HCT116 (cell line): ENCODE measurements at regions not wholly inside any gene's neighbourhood (a gene's known extent, or its start where the extent isn't known, plus 50 kb on each side); places are given as distances from the start of the nearest gene placed in this dataset.

ENCODE experiments used
- ATAC-seq: fragments of 200-7000 bp; cut with Tn5 transposase; 2 replicates; pipeline ENCODE4 v1.9.1; 2020; ENCODE audit warnings: mild to moderate bottlenecking, moderate library complexity
- BruUV-seq: library from RNA; stranded (reverse); fragments of 400-500 nt; replicated peaks from 2 replicates; lab custom pipeline; 2021; lab: Mats Ljungman, UMichigan
- CTCF ChIA-PET: fragments of 300-600 bp; sonication (Branson Sonifier 250); formaldehyde crosslinking; loops from one replicate; lab custom pipeline; 2021; ENCODE audit warnings: antibody characterized with exemption; lab: Charles Lee
- POLR2A ChIA-PET: fragments of 300-600, 350-600 bp; sonication (Branson Sonifier 250); formaldehyde crosslinking; loops from one replicate; lab custom pipeline; 2021; ENCODE audit warnings: antibody characterized with exemption; lab: Charles Lee
- RAD21 ChIA-PET, 2 experiments: fragments of 300-600 bp; sonication (Branson Sonifier 250); formaldehyde crosslinking; loops; one replicate each; lab custom pipeline; 2023; ENCODE audit warnings: low total read pairs in 2 of 2; ENCODE audit not compliant: uncharacterized antibody in 2 of 2, unreplicated experiment in 2 of 2, low non-redundant PET in 1 of 2; lab: Charles Lee
- DNase-seq: peaks from one replicate; pipeline ENCODE4 v3.0.0-alpha.2; 2010; ENCODE audit warnings: low read depth, low spot score
- H2AFZ ChIP-seq: fragments of 200-600 bp; shearing (Covaris generic), sonication (generic); 2 replicates; pipeline ENCODE4 v1.6.1; 2017; ENCODE audit warnings: low read depth, mixed run types, mixed read lengths, antibody characterized with exemption, low read length; ENCODE audit not compliant: poor library complexity, severe bottlenecking
- H3K27ac ChIP-seq: 2 replicates; pipeline ENCODE4 v1.5.1; 2012; ENCODE audit warnings: low read depth, low read length
- H3K27me3 ChIP-seq: fragments of 200-600 bp; sonication (generic); 2 replicates; pipeline ENCODE4 v1.6.1; 2016; ENCODE audit warnings: mixed run types, low read length, mixed read lengths; ENCODE audit not compliant: insufficient read depth
- H3K36me3 ChIP-seq, 2 experiments: fragments of 200-500 bp in 1 of 2; fragments of 200-600 bp in 1 of 2; sonication (Bioruptor generic) in 1 of 2; sonication (generic) in 1 of 2; 2 replicates each; pipeline versions ENCODE4 v1.5.1 to v1.6.1; 2014 to 2016; ENCODE audit warnings: low read length in 2 of 2, inconsistent platforms in 1 of 2, mixed read lengths in 1 of 2, mixed run types in 1 of 2; ENCODE audit not compliant: insufficient read depth in 2 of 2, control insufficient read depth in 1 of 2
- H3K4me1 ChIP-seq, 2 experiments: fragments of 200-600 bp in 1 of 2; sonication (generic) in 1 of 2; 2 replicates each; pipeline versions ENCODE4 v1.5.1 to v1.6.1; 2012 to 2017; ENCODE audit warnings: low read length in 2 of 2, inconsistent platforms in 1 of 2, mild to moderate bottlenecking in 1 of 2, mixed read lengths in 1 of 2, mixed run types in 1 of 2, moderate library complexity in 1 of 2; ENCODE audit not compliant: insufficient read depth in 2 of 2, control insufficient read depth in 1 of 2
- H3K4me2 ChIP-seq: fragments of 200-600 bp; sonication (generic); 2 replicates; pipeline ENCODE4 v1.6.1; 2017; ENCODE audit warnings: mixed run types, low read length, mixed read lengths
- H3K4me3 ChIP-seq, 2 experiments: fragments of 200-600 bp in 1 of 2; sonication (generic) in 1 of 2; replicated peaks in 1 of 2; 2 replicates each; pipeline ENCODE4 v1.5.1; 2011 to 2016; ENCODE audit warnings: low read length in 2 of 2, control low read depth in 1 of 2, low read depth in 1 of 2, mild to moderate bottlenecking in 1 of 2, mixed read lengths in 1 of 2, mixed run types in 1 of 2
- H3K79me2 ChIP-seq: fragments of 200-600 bp; sonication (generic); 2 replicates; pipeline ENCODE4 v1.6.1; 2017; ENCODE audit warnings: mild to moderate bottlenecking, mixed run types, low read length, moderate library complexity, mixed read lengths; ENCODE audit not compliant: insufficient read depth
- H3K9ac ChIP-seq: fragments of 200-600 bp; sonication (generic); 2 replicates; pipeline ENCODE4 v1.6.1; 2016; ENCODE audit warnings: low read length, mixed read lengths
- H3K9me2 ChIP-seq: fragments of 200-600 bp; sonication (generic), shearing (Covaris generic); 2 replicates; pipeline ENCODE4 v1.6.1; 2017; ENCODE audit warnings: mixed run types, mild to moderate bottlenecking, moderate library complexity; ENCODE audit not compliant: insufficient read depth
- H3K9me3 ChIP-seq, 2 experiments: fragments of 200-500 bp in 1 of 2; fragments of 200-600 bp in 1 of 2; sonication (Bioruptor generic) in 1 of 2; sonication (generic) in 1 of 2; 2 replicates each; pipeline ENCODE4 v1.6.1; 2014 to 2017; ENCODE audit warnings: low read length in 2 of 2, mixed read lengths in 2 of 2, inconsistent platforms in 1 of 2, low read depth in 1 of 2, mild to moderate bottlenecking in 1 of 2, mixed run types in 1 of 2, moderate library complexity in 1 of 2; ENCODE audit not compliant: control insufficient read depth in 1 of 2, insufficient read depth in 1 of 2
- H4K20me1 ChIP-seq: fragments of 200-600 bp; sonication (generic), shearing (Covaris generic); 2 replicates; pipeline ENCODE4 v1.6.1; 2017; ENCODE audit warnings: mixed run types, mild to moderate bottlenecking, moderate library complexity; ENCODE audit not compliant: insufficient read depth
- CBX3 ChIP-seq: IDR thresholded peaks from 2 replicates; pipeline ENCODE4 v1.6.1; 2012; ENCODE audit warnings: low read depth
- CTCF ChIP-seq, 3 experiments: fragments of 200-600 bp in 1 of 3; sonication (generic) in 1 of 3; IDR thresholded peaks in 2 of 3; conservative IDR thresholded peaks in 1 of 3; 2 replicates each; pipeline ENCODE4 v1.5.1; 2012 to 2017; ENCODE audit warnings: low read depth in 2 of 3, low read length in 2 of 3, antibody characterized with exemption in 1 of 3, borderline replicate concordance in 1 of 3, control low read depth in 1 of 3, mild to moderate bottlenecking in 1 of 3, mixed read lengths in 1 of 3, mixed run types in 1 of 3, moderate library complexity in 1 of 3; ENCODE audit not compliant: insufficient read depth in 1 of 3
- ELF1 ChIP-seq: IDR thresholded peaks from 2 replicates; pipeline ENCODE4 v1.6.1; 2012; ENCODE audit warnings: low read depth, borderline replicate concordance
- EZH2 ChIP-seq: fragments of 200-600 bp; sonication (generic); IDR thresholded peaks from 2 replicates; pipeline ENCODE4 v1.6.1; 2017; ENCODE audit warnings: antibody characterized with exemption, mixed run types
- EZH2phosphoT487 ChIP-seq: fragments of 200-600 bp; IDR thresholded peaks from 2 replicates; pipeline ENCODE4 v1.6.1; 2018; ENCODE audit warnings: antibody characterized with exemption, borderline replicate concordance
- MAX ChIP-seq: IDR thresholded peaks from 2 replicates; pipeline ENCODE4 v1.6.1; 2012
- POLR2AphosphoS5 ChIP-seq: IDR thresholded peaks from 2 replicates; pipeline ENCODE4 v1.6.1; 2011; ENCODE audit warnings: mild to moderate bottlenecking, low read depth, low read length, moderate library complexity
- RAD21 ChIP-seq: IDR thresholded peaks from 2 replicates; pipeline ENCODE4 v1.6.1; 2012; ENCODE audit warnings: low read depth, mild to moderate bottlenecking
- SIN3A ChIP-seq: IDR thresholded peaks from 2 replicates; pipeline ENCODE4 v1.6.1; 2012; ENCODE audit warnings: low read depth
- SP1 ChIP-seq: IDR thresholded peaks from 2 replicates; pipeline ENCODE4 v1.6.1; 2012; ENCODE audit warnings: low read depth
- TCF7L2 ChIP-seq: IDR thresholded peaks from 2 replicates; pipeline ENCODE4 v1.7.0; 2011; ENCODE audit warnings: borderline replicate concordance, inconsistent platforms; ENCODE audit not compliant: insufficient read depth, insufficient read length; ENCODE audit errors: extremely low read depth
- YY1 ChIP-seq: IDR thresholded peaks from 2 replicates; pipeline ENCODE4 v1.6.1; 2011; ENCODE audit warnings: low read length, low read depth, moderate library complexity, mild to moderate bottlenecking; ENCODE audit not compliant: insufficient replicate concordance; ENCODE audit errors: extremely low read depth
- ZFX ChIP-seq: fragments of 450-650 bp; IDR thresholded peaks from 2 replicates; pipeline ENCODE4 v1.6.1; 2017
- intact Hi-C: fragments of 100-400 bp; cut with micrococcal nuclease; formaldehyde crosslinking; loops from 2 replicates; pipeline ENCODE4 v1.10.0; 2022
- TF ChIP-seq, protein P1 (sequence below): IDR thresholded peaks from 2 replicates; pipeline ENCODE4 v1.6.1; 2012; ENCODE audit warnings: low read depth

DNA sequence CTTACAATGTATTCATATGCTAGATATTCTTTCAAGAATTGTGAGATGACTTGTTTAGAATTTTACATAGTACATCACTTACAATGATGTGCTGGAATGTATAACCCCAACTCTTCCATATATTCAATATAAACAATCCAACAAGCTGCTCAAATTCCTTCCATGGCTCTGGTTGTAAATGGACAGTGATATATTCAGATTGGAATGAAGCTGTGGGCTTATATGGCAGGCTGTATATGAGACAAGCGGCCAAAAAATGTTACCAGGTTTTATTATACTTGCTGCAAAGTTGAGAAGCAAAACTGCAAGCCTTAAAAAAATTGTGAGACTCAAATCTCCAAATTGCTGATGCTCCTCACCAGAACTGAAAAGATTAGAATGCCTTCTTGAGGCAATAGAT is 83.6 kb upstream of the KLF12 start:
- Histone ChIP-seq H4K20me1 (no peaks in the 10 kb centered on the region), H3K4me2 (no peak overlapping the region), H3K4me3 (no peak overlapping the region), H3K9me3 (no peaks in the 10 kb centered on the region), H2AFZ (no peak overlapping the region), H3K27ac (no peak overlapping the region), H3K4me1 (no peaks in the 10 kb centered on the region), H3K36me3 (no peaks in the 10 kb centered on the region), H3K79me2 (no peaks in the 10 kb centered on the region), H3K27me3 (no peaks in the 10 kb centered on the region), H3K9ac (no peak overlapping the region), H3K9me2 (no peaks in the 10 kb centered on the region)
- no peak for ATAC-seq
- RAD21 ChIA-PET = no interaction called here
- intact Hi-C loops = no loop called here
- CTCF ChIA-PET = no interaction called here
- no peak for DNase-seq
- no peak for TF ChIP-seq MAX
- TF ChIP-seq ZFX = no peak
- no peak for TF ChIP-seq ELF1
- TF ChIP-seq YY1 = no peak
- no peak for TF ChIP-seq TCF7L2
- TF ChIP-seq POLR2AphosphoS5 = no peak
- TF ChIP-seq EZH2phosphoT487 = no peak
- TF ChIP-seq EZH2 = no peak
- no peak for TF ChIP-seq SIN3A
- TF ChIP-seq, protein P1, sequence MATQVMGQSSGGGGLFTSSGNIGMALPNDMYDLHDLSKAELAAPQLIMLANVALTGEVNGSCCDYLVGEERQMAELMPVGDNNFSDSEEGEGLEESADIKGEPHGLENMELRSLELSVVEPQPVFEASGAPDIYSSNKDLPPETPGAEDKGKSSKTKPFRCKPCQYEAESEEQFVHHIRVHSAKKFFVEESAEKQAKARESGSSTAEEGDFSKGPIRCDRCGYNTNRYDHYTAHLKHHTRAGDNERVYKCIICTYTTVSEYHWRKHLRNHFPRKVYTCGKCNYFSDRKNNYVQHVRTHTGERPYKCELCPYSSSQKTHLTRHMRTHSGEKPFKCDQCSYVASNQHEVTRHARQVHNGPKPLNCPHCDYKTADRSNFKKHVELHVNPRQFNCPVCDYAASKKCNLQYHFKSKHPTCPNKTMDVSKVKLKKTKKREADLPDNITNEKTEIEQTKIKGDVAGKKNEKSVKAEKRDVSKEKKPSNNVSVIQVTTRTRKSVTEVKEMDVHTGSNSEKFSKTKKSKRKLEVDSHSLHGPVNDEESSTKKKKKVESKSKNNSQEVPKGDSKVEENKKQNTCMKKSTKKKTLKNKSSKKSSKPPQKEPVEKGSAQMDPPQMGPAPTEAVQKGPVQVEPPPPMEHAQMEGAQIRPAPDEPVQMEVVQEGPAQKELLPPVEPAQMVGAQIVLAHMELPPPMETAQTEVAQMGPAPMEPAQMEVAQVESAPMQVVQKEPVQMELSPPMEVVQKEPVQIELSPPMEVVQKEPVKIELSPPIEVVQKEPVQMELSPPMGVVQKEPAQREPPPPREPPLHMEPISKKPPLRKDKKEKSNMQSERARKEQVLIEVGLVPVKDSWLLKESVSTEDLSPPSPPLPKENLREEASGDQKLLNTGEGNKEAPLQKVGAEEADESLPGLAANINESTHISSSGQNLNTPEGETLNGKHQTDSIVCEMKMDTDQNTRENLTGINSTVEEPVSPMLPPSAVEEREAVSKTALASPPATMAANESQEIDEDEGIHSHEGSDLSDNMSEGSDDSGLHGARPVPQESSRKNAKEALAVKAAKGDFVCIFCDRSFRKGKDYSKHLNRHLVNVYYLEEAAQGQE = no peak
- no peak for TF ChIP-seq CTCF (IDR thresholded peaks at IDR 0.05 in 2 of 3, conservative IDR thresholded peaks at IDR 0.05 in 1 of 3; ENCODE audit: borderline replicate concordance in 1 of 3, insufficient read depth in 1 of 3, low read depth in 2 of 3, low read length in 2 of 3)
- no peak for TF ChIP-seq RAD21
- no peak for TF ChIP-seq SP1
- no peak for TF ChIP-seq CBX3
- no TSS peak for BruUV-seq
- POLR2A ChIA-PET = no interaction called here
